Effector memory CD8-positive, alpha-beta T cell (primary cell): ENCODE measurements at regions not wholly inside any gene's neighbourhood (a gene's known extent, or its start where the extent isn't known, plus 50 kb on each side); places are given as distances from the start of the nearest gene placed in this dataset.

Experiments used
- ATAC-seq: fragments of 150-1000 bp; cut with Tn5 transposase; replicated peaks from 2 replicates; pipeline ENCODE4 v1.10.0; 2021; ENCODE audit warnings: mild to moderate bottlenecking, moderate library complexity
- DNase-seq, 3 experiments: peaks; one replicate each; pipeline ENCODE4 v3.0.0; 2021
- H3K27ac Mint-ChIP-seq, 2 donors: one replicate each; pipeline ENCODE4 v1.8.0; 2022; ENCODE audit warnings: mild to moderate bottlenecking in 2 of 2, mixed read lengths in 2 of 2, moderate library complexity in 2 of 2
- H3K27me3 Mint-ChIP-seq, 2 donors: one replicate each; pipeline ENCODE4 v1.8.0; 2022; ENCODE audit warnings: mixed read lengths in 2 of 2
- H3K36me3 Mint-ChIP-seq: one replicate; pipeline ENCODE4 v1.8.0; 2022; ENCODE audit warnings: mild to moderate bottlenecking, moderate library complexity, mixed read lengths; ENCODE audit not compliant: insufficient read depth
- H3K4me1 Mint-ChIP-seq, 2 donors: one replicate each; pipeline ENCODE4 v1.8.0; 2022; ENCODE audit warnings: low read depth in 2 of 2, mixed read lengths in 2 of 2
- H3K4me3 Mint-ChIP-seq, 2 donors: one replicate each; pipeline ENCODE4 v1.8.0; 2022; ENCODE audit warnings: mild to moderate bottlenecking in 2 of 2, mixed read lengths in 2 of 2, moderate library complexity in 2 of 2
- H3K9me3 Mint-ChIP-seq, 2 donors: one replicate each; pipeline ENCODE4 v1.8.0; 2022; ENCODE audit warnings: mixed read lengths in 2 of 2

GRCh38 chr20:4344670-4345069, 95.6 kb upstream of the ADRA1D start:
- Mint-ChIP-seq H3K4me1 (no peaks in the 10 kb centered on the region), H3K27ac (no peak overlapping the region), H3K9me3 (no peaks in the 10 kb centered on the region), H3K36me3 (no peaks in the 10 kb centered on the region), H3K27me3 (peaks cover 38 to 46% of the 10 kb centered on the region in 2 donors), H3K4me3 (no peak overlapping the region)
- ATAC-seq (no peak), DNase-seq (no peak)

DNA sequence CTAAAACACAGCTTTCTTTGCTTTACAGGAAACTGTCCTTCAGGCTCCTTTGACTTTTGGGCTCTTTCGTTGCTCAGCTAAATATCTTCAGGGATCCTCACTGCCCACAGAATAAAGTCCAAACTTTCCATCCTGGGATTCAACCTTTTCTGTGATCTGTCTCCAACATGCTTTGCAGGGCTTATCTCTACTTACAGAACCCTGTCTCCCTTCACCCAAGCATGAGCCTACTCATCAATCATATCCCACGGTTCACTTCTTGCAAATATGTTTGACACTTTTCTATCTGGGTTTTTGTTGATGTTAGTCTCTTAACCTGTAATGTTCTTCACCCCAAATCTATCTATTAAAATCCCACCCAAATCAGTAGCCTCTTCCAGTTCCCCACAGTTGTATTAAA, 93.5 kb upstream of the ADRA1D start:
- no peaks in the 10 kb centered on the region for H3K4me1 Mint-ChIP-seq
- ATAC-seq (no peak), DNase-seq (no peak)
- H3K27ac Mint-ChIP-seq: no peak overlapping the region
- peaks cover 39 to 40% of the 10 kb centered on the region in 2 donors for H3K27me3 Mint-ChIP-seq
- no peaks in the 10 kb centered on the region for H3K36me3 Mint-ChIP-seq
- H3K4me3 Mint-ChIP-seq: no peak overlapping the region
- no peaks in the 10 kb centered on the region for H3K9me3 Mint-ChIP-seq

GRCh38 chr20:4341804-4342485, 92.9 kb upstream of the ADRA1D start:
- DNase-seq (no peak), ATAC-seq (no peak)
- Mint-ChIP-seq H3K27me3 (peaks cover 40 to 46% of the 10 kb centered on the region in 2 donors), H3K4me3 (no peak overlapping the region), H3K9me3 (no peaks in the 10 kb centered on the region), H3K36me3 (no peaks in the 10 kb centered on the region), H3K27ac (no peak overlapping the region), H3K4me1 (no peaks in the 10 kb centered on the region)

DNA sequence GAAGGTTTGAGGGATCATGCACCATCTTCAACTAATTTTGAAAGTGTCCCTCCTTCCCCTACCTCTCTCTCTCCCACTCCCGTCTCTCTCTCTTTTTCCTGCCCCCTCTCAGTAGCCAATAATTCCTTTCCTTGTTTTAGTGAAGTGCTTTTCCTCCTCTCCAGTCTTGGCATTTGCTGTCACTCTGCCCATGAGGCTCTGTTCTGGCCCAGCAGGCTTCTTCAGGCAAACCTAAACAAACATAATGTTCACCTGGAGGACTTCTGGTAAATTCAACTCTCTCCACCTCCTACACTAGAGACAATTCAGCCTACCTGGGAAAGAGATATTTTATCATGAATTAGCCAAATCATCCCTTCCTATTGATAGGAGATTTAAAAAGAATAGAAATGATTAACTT, 86.6 kb upstream of the ADRA1D start:
- no peaks in the 10 kb centered on the region for H3K36me3 Mint-ChIP-seq
- no peak overlapping the region for H3K27ac Mint-ChIP-seq
- H3K4me1 Mint-ChIP-seq: no peaks in the 10 kb centered on the region
- no peak for DNase-seq
- no peaks in the 10 kb centered on the region for H3K9me3 Mint-ChIP-seq
- H3K27me3 Mint-ChIP-seq: peaks cover 54 to 89% of the 10 kb centered on the region in 2 donors
- H3K4me3 Mint-ChIP-seq: no peak overlapping the region
- ATAC-seq: no peak

- no peak for DNase-seq
- ATAC-seq: no peak
- no peaks in the 10 kb centered on the region for H3K36me3 Mint-ChIP-seq
- H3K4me3 Mint-ChIP-seq: no peak overlapping the region
- no peaks in the 10 kb centered on the region for H3K9me3 Mint-ChIP-seq
- no peaks in the 10 kb centered on the region for H3K4me1 Mint-ChIP-seq
- H3K27ac Mint-ChIP-seq: no peak overlapping the region
- peaks cover 62 to 90% of the 10 kb centered on the region in 2 donors for H3K27me3 Mint-ChIP-seq
These were observed 83.2 kb upstream of the ADRA1D start for GRCh38 chr20:4332121-4332860.

- no peak for ATAC-seq
- Mint-ChIP-seq H3K4me1 (no peaks in the 10 kb centered on the region), H3K27ac (no peak overlapping the region), H3K27me3 (peaks cover 65 to 90% of the 10 kb centered on the region in 2 donors), H3K9me3 (no peaks in the 10 kb centered on the region), H3K4me3 (no peak overlapping the region), H3K36me3 (no peaks in the 10 kb centered on the region)
- DNase-seq: no peak
These were observed 80.9 kb upstream of the ADRA1D start for GRCh38 chr20:4330011-4330410.

DNA sequence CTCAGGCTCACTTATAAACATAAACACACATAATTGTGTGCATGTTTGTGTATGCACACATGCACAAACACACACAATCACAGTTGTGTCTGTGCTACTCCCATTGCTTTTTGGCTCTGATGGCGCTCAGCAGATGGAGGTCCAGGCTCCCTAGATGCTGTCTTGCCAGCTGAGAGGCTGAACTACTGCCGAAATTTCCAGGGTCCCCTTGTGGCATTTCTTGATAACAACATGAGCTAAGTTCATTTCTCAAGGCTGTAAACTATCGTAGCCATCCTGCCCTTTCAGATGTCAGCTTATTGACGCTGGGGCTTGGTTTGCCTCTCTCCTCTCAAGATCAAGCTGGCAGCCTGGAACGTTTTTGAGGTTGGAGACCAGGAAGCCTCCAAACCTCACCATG, 80.1 kb upstream of the ADRA1D start:
- H3K27me3 Mint-ChIP-seq: peaks cover 70 to 90% of the 10 kb centered on the region in 2 donors
- no peaks in the 10 kb centered on the region for H3K36me3 Mint-ChIP-seq

GRCh38 chr20:4328541-4328940, 79.5 kb upstream of the ADRA1D start:
- H3K4me1 Mint-ChIP-seq: no peaks in the 10 kb centered on the region
- DNase-seq: no peak
- no peak overlapping the region for H3K4me3 Mint-ChIP-seq
- no peaks in the 10 kb centered on the region for H3K9me3 Mint-ChIP-seq
- no peak for ATAC-seq
- peaks cover 71 to 90% of the 10 kb centered on the region in 2 donors for H3K27me3 Mint-ChIP-seq
- H3K36me3 Mint-ChIP-seq: no peaks in the 10 kb centered on the region
- H3K27ac Mint-ChIP-seq: no peak overlapping the region

More for the DNA sequence above, 80.1 kb upstream of the ADRA1D start:
- H3K9me3 Mint-ChIP-seq: no peaks in the 10 kb centered on the region
- no peak overlapping the region for H3K4me3 Mint-ChIP-seq
- DNase-seq (no peak), ATAC-seq (no peak)
- H3K4me1 Mint-ChIP-seq: no peaks in the 10 kb centered on the region
- H3K27ac Mint-ChIP-seq: no peak overlapping the region

- Mint-ChIP-seq H3K4me3 (no peak overlapping the region), H3K36me3 (no peaks in the 10 kb centered on the region), H3K9me3 (no peaks in the 10 kb centered on the region), H3K27me3 (peaks cover 68 to 90% of the 10 kb centered on the region in 2 donors), H3K4me1 (no peaks in the 10 kb centered on the region), H3K27ac (no peak overlapping the region)
- DNase-seq (no peak), ATAC-seq (no peak)
These were observed 78.9 kb upstream of the ADRA1D start for GRCh38 chr20:4327956-4328355.

DNA sequence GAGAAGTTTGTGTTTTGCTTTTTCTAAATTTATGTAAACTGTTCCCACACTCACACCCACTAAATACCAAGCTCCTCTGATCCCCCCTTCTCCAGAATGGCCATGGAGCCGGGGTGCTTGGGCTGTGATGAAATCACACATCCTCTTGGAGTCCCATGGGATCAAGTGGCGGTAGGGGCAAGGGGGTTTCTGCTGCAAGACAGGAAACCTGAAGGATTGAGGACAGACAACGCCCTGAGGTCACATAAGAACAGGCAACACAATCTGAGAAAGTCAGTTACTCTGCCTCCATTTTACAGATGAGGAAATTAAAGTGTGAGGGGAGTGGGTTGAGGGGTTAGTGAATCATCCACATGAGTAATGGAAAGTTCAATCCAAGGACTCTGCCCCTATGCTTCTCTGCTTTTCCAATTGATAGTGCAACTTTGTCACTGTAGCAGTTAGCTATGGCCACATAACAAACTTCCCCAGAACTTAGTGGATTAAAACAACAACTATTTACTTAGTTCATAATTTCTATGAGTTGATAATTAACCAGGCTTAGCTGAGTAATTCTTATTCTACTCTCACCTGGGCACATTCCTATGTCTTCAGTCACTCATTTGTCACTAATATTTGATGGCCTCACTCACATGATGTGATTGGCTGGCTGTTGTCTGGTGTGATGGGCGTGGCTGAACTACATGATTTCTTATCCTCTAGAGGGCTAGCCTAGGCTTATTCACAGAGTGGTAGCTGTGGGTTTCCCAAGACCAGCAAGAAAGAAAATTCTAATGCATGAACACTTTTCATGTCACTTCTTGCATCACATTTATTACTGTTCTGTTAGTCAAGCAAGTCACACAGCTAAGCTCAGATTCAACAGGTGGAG, 77.3 kb upstream of the ADRA1D start:
- DNase-seq (no peak), ATAC-seq (no peak)
- Mint-ChIP-seq H3K4me1 (no peaks in the 10 kb centered on the region), H3K27me3 (peaks cover 59 to 88% of the 10 kb centered on the region in 2 donors), H3K36me3 (no peaks in the 10 kb centered on the region), H3K27ac (no peak overlapping the region), H3K4me3 (no peak overlapping the region), H3K9me3 (no peaks in the 10 kb centered on the region)

DNA sequence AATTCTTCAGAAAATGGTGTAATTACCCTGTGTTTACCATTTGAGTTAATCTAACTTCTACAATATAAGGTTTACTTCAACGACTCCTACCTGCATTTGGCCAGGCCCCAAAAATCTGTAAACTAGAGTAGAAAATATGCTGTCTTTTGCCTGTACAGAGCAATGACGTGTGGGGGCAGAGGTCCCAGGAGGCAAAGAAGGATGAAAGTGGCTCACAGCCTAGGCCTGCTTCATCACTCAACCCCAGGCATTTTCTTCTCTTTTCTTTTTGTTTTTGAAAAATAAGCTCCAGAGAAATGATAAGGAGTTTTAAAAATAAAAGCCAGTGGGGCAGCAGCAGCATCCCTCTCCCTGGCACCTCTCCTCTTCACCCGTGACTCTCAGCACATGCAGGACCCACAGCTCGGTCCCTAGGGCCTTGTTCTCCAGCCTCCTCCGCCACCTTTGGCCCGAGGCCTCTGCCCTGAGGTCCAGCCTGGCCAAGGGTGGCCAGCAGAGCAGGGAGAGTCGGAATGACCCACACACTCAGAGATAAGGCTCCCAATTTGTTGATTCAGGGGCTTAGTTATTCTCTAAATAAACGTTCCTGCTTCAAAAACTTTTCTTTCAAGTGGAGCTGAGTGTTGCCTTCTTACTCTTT, 76.6 kb upstream of the ADRA1D start:
- Mint-ChIP-seq H3K4me3 (no peak overlapping the region), H3K27ac (no peak overlapping the region), H3K4me1 (no peaks in the 10 kb centered on the region), H3K27me3 (peaks cover 58 to 89% of the 10 kb centered on the region in 2 donors), H3K36me3 (no peaks in the 10 kb centered on the region), H3K9me3 (no peaks in the 10 kb centered on the region)
- ATAC-seq: no peak
- no peak for DNase-seq

DNA sequence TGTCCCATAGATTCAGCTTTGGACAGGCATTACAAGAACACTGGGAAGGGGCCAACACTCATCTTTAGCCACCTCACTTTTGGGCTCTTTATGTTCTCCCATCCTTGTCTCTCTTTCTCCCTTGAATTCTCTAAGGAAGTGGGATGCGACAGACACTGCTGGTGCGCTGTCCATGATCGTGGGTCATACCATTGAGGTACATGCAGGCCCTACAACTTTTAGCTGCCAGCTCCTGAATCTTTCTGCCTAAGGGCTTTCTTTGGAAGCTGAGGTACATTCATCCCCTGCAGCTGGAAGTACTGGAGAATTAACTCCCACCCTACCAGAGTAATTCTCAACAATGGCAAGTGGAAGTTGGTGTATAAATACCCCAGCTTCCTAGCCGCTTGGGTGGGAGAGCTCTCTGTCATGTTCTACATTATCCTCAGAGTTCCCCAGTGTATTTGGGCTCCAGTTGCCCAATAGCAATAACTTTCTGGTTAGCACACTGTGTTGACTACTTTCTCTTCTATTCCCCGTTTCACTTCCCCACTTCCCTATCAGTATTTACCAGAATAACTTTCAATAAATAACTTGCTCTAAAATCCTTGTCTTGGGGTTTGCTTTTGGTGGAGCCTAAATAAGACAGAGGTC, 75.6 kb upstream of the ADRA1D start:
- no peaks in the 10 kb centered on the region for H3K4me1 Mint-ChIP-seq
- H3K27ac Mint-ChIP-seq: no peak overlapping the region
- ATAC-seq (no peak), DNase-seq (no peak)
- H3K4me3 Mint-ChIP-seq: no peak overlapping the region
- no peaks in the 10 kb centered on the region for H3K9me3 Mint-ChIP-seq
- peaks cover 58 to 90% of the 10 kb centered on the region in 2 donors for H3K27me3 Mint-ChIP-seq
- no peaks in the 10 kb centered on the region for H3K36me3 Mint-ChIP-seq

DNA sequence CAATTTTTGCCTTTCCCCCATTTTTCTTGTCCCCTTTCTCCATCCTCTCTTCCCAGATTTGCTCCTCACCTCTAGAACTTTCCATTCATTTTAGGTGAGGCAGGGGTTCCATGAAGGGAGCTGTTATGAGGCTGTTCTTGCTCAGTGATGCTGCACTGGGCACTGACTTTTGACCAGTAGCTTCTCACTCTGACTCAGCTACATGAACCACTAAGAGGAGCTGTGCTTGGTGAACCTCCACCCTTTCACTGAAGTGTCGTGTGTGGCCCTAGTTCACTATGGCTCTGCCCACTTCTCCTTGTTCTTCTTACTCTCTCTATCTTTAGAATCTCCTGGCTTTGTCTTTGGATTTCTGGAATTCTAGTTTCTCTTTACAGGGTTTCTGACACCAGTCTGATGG, 73.4 kb upstream of the ADRA1D start:
- no peaks in the 10 kb centered on the region for H3K36me3 Mint-ChIP-seq
- ATAC-seq (no peak), DNase-seq (no peak)
- peaks cover 38 to 68% of the 10 kb centered on the region in 2 donors for H3K27me3 Mint-ChIP-seq
- no peak overlapping the region for H3K4me3 Mint-ChIP-seq
- no peaks in the 10 kb centered on the region for H3K9me3 Mint-ChIP-seq
- no peak overlapping the region for H3K27ac Mint-ChIP-seq
- H3K4me1 Mint-ChIP-seq: no peaks in the 10 kb centered on the region
